B cell (primary cell): ENCODE measurements at regions not wholly inside any gene's neighbourhood (a gene's known extent, or its start where the extent isn't known, plus 50 kb on each side); places are given as distances from the start of the nearest gene placed in this dataset.
"Not testable (repeated sequence)": the region's sequence is repeated elsewhere in the genome, so short reads cannot be mapped to it uniquely, and the experiment has no call there.

Source experiments
- ATAC-seq: fragments of 200-7000 bp; cut with Tn5 transposase; one replicate; pipeline ENCODE4 v1.10.0; 2021; ENCODE audit warnings: low read depth, mild to moderate bottlenecking, moderate number of reproducible peaks, moderate library complexity
- CTCF ChIA-PET: fragments of 350-600 bp; sonication (Branson Sonifier 250); formaldehyde crosslinking; loops from one replicate; lab custom pipeline; 2021; ENCODE audit warnings: antibody characterized with exemption, inconsistent platforms; lab: Charles Lee
- POLR2A ChIA-PET: fragments of 350-600 bp; sonication (Branson Sonifier 250); formaldehyde crosslinking; loops from one replicate; lab custom pipeline; 2021; ENCODE audit warnings: antibody characterized with exemption; lab: Charles Lee
- DNase-seq: peaks from one replicate; pipeline ENCODE4 v3.0.0; 2013
- H2AFZ ChIP-seq: 2 replicates; pipeline ENCODE4 v1.6.1; 2012; ENCODE audit warnings: mild to moderate bottlenecking, low read depth, low read length; ENCODE audit not compliant: insufficient read depth, poor library complexity, severe bottlenecking
- H3K27ac ChIP-seq, 2 donors: 1 replicate in 1 of 2; 2 replicates in 1 of 2; pipeline ENCODE4 v1.5.1; 2012 to 2013; ENCODE audit warnings: low read length in 2 of 2, mild to moderate bottlenecking in 2 of 2, moderate library complexity in 1 of 2
- H3K27me3 ChIP-seq, 4 experiments: fragments of 200-600 bp in 1 of 4; sonication (generic) in 1 of 4; replicated peaks in 1 of 4; 1 replicate in 2 of 4; 2 replicates in 2 of 4; pipeline versions ENCODE4 v1.6.1 to v1.7.0; 2013 to 2016; ENCODE audit warnings: low read length in 3 of 4, mild to moderate bottlenecking in 2 of 4, mixed read lengths in 1 of 4, moderate library complexity in 1 of 4; ENCODE audit not compliant: insufficient read depth in 4 of 4, control insufficient read depth in 3 of 4; ENCODE audit errors: control extremely low read depth in 1 of 4
- H3K36me3 ChIP-seq, 2 experiments: replicated peaks in 1 of 2; 1 replicate in 1 of 2; 2 replicates in 1 of 2; pipeline versions ENCODE4 v1.6.1 to v1.7.1; 2013; ENCODE audit warnings: low read length in 1 of 2; ENCODE audit not compliant: insufficient read depth in 2 of 2, control insufficient read depth in 1 of 2; ENCODE audit errors: control extremely low read depth in 1 of 2, extremely low read depth in 1 of 2
- H3K4me1 ChIP-seq, 2 donors: fragments of 200-600 bp in 1 of 2; sonication (generic) in 1 of 2; 1 replicate in 1 of 2; 2 replicates in 1 of 2; pipeline versions ENCODE4 v1.5.1 to v1.6.1; 2013 to 2017; ENCODE audit warnings: low read length in 2 of 2; ENCODE audit not compliant: control insufficient read depth in 2 of 2, insufficient read depth in 2 of 2
- H3K4me2 ChIP-seq: replicated peaks from 2 replicates; pipeline ENCODE3; 2012; ENCODE audit warnings: mild to moderate bottlenecking, low read depth, low read length; ENCODE audit not compliant: poor library complexity, severe bottlenecking
- H3K4me3 ChIP-seq, 5 experiments: fragments of 200-600 bp in 1 of 5; sonication (generic) in 1 of 5; 1 replicate in 3 of 5; 2 replicates in 2 of 5; pipeline versions ENCODE4 v1.5.1 to v1.7.0; 2011 to 2016; ENCODE audit warnings: low read length in 4 of 5, mild to moderate bottlenecking in 4 of 5, low read depth in 2 of 5, control low read depth in 1 of 5, moderate library complexity in 1 of 5; ENCODE audit not compliant: insufficient read depth in 1 of 5; ENCODE audit errors: control extremely low read depth in 1 of 5, extremely low read depth in 1 of 5
- H3K79me2 ChIP-seq: fragments of 200-600 bp; sonication (generic); one replicate; pipeline ENCODE4 v1.6.0; 2016; ENCODE audit warnings: low read length; ENCODE audit not compliant: control insufficient read depth, insufficient read depth
- H3K9ac ChIP-seq: fragments of 200-600 bp; sonication (generic); 2 replicates; pipeline ENCODE4 v1.6.1; 2017; ENCODE audit warnings: mild to moderate bottlenecking, low read length, moderate library complexity
- H3K9me3 ChIP-seq, 3 donors: one replicate each; pipeline versions ENCODE4 v1.6.1 to v1.7.1; 2013; ENCODE audit warnings: low read length in 2 of 3; ENCODE audit not compliant: control insufficient read depth in 2 of 3, insufficient read depth in 1 of 3; ENCODE audit errors: control extremely low read depth in 1 of 3
- H4K20me1 ChIP-seq: 2 replicates; pipeline ENCODE4 v1.6.0; 2012; ENCODE audit warnings: mild to moderate bottlenecking, low read length; ENCODE audit not compliant: insufficient read depth, control insufficient read depth, poor library complexity, severe bottlenecking
- H3K27ac Mint-ChIP-seq: one replicate; pipeline ENCODE4 v1.8.0; 2021; ENCODE audit warnings: mixed read lengths
- H3K27me3 Mint-ChIP-seq: one replicate; pipeline ENCODE4 v1.8.0; 2021; ENCODE audit warnings: mixed read lengths
- H3K4me1 Mint-ChIP-seq: one replicate; pipeline ENCODE4 v1.8.0; 2021; ENCODE audit warnings: mixed read lengths
- H3K4me3 Mint-ChIP-seq: one replicate; pipeline ENCODE4 v1.8.0; 2021; ENCODE audit warnings: mixed read lengths
- H3K9me3 Mint-ChIP-seq: one replicate; pipeline ENCODE4 v1.8.0; 2022; ENCODE audit warnings: mixed read lengths; ENCODE audit not compliant: insufficient read depth
- CTCF ChIP-seq: fragments of 200-600 bp; IDR thresholded peaks from one replicate; pipeline ENCODE4 v1.8.0; 2022; ENCODE audit warnings: antibody characterized with exemption, mild to moderate bottlenecking
- EZH2 ChIP-seq: IDR thresholded peaks from 2 replicates; pipeline ENCODE4 v1.6.1; 2012; ENCODE audit warnings: borderline replicate concordance, low read depth, mild to moderate bottlenecking, moderate library complexity, low read length; ENCODE audit not compliant: insufficient read depth, poor library complexity, severe bottlenecking
- WGBS: methylation state at CpG from one replicate; pipeline ENCODE4 v1.1.5; 2013; ENCODE audit warnings: missing lambda C conversion rate; ENCODE audit not compliant: insufficient coverage; 5-methylcytosine and 5-hydroxymethylcytosine counted together
- intact Hi-C: fragments of 100-400 bp; cut with micrococcal nuclease; formaldehyde crosslinking; loops from one replicate; pipeline ENCODE4 v1.10.0; 2022

DNA sequence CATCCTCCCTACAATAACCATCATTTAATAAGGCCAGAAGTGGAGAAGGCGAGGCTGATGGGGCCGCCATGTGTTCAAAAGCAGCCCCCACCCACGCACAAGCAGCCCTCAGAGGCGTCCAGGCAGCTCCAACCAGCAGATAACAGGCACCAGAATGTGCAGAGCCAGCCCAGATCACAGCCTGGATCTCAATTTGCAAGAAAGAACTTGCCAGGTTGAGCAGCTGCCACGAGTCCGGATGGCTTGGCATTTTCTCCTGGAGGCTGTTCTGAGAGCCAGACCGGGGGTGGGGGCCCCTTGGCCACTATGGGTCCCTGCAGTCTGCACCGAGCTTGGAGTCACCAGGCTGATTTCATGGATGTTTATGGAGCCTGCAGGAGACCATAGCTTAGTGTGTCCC is 338.1 kb downstream of the PREX1 start:
- H3K27me3 Mint-ChIP-seq = peaks cover 35% of the 10 kb centered on the region

DNA sequence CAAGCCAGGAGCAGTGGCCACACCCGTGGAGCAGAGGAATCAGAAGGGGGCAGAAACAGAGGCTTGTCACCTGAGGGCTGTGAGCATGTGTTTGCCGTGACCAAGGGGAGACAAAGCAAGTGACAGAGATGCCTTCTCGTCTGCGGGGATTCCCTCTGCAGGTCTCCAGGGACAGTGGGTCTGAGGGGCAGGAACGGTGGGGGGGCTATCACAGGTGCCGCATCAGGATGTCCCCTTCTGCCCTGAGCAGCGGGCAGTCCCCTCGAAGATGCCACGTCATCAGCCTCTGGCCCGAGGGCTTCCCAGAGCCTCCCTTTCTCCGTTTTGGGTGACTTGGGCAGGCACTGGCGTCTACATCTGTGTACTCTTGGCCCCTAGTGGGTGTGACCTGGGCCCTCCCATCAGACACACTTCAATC is 338.7 kb downstream of the PREX1 start:
- Histone ChIP-seq H2AFZ (no peak overlapping the region), H3K4me2 (no peak overlapping the region), H3K4me1 (no peaks in the 10 kb centered on the region), H3K9ac (no peak overlapping the region), H3K9me3 (no peaks in the 10 kb centered on the region), H4K20me1 (no peaks in the 10 kb centered on the region), H3K27me3 (peaks cover 0 to 5% (median 0%) of the 10 kb centered on the region in 4 experiments), H3K4me3 (no peak overlapping the region), H3K27ac (no peak overlapping the region), H3K79me2 (no peaks in the 10 kb centered on the region), H3K36me3 (no peaks in the 10 kb centered on the region)
- DNase-seq = peak; percentile 59
- Mint-ChIP-seq H3K9me3 (no peaks in the 10 kb centered on the region), H3K27ac (peak overlapping the region; percentile 80), H3K4me1 (peaks cover 26% of the 10 kb centered on the region), H3K4me3 (peak overlapping the region; percentile 61), H3K27me3 (peaks cover 35% of the 10 kb centered on the region)
- CTCF ChIA-PET = no interaction called here
- 61% methylated on average over 12 of the region's 12 CpGs for WGBS
- POLR2A ChIA-PET = no interaction called here
- intact Hi-C loops = no loop called here
- peak; percentile 76 for ATAC-seq
- TF ChIP-seq CTCF = no peak
- no peak for TF ChIP-seq EZH2

More for the DNA sequence above, 338.1 kb downstream of the PREX1 start:
- Mint-ChIP-seq H3K4me3 (peak overlapping the region; percentile 61), H3K9me3 (no peaks in the 10 kb centered on the region), H3K27ac (no peak overlapping the region), H3K4me1 (peaks cover 26% of the 10 kb centered on the region)
- H4K20me1 ChIP-seq = no peaks in the 10 kb centered on the region
- H3K4me1 ChIP-seq = no peaks in the 10 kb centered on the region
- no peak overlapping the region for H3K4me2 ChIP-seq
- H3K79me2 ChIP-seq = no peaks in the 10 kb centered on the region
- ATAC-seq = no peak
- H3K27me3 ChIP-seq = peaks cover 0 to 5% (median 0%) of the 10 kb centered on the region in 4 experiments
- no peak for DNase-seq
- H3K27ac ChIP-seq = no peak overlapping the region
- no peak for TF ChIP-seq EZH2
- no peak for TF ChIP-seq CTCF
- H3K4me3 ChIP-seq = no peak overlapping the region
- CTCF ChIA-PET = no interaction called here
- no peak overlapping the region for H3K9ac ChIP-seq
- intact Hi-C loops = no loop called here
- H3K9me3 ChIP-seq = no peaks in the 10 kb centered on the region
- H3K36me3 ChIP-seq = no peaks in the 10 kb centered on the region
- H2AFZ ChIP-seq = no peak overlapping the region
- 71% methylated on average over 8 of the region's 8 CpGs for WGBS
- POLR2A ChIA-PET = interaction anchor here (0.6 kb wide), 1 partner anchor 1156 kb away, joined by 8 read pairs; no protein-coding TSS in a partner anchor

GRCh38 chr20:48488334-48489034 is 339.3 kb downstream of the PREX1 start:
- CTCF ChIA-PET, H4K20me1 ChIP-seq, H3K27me3 ChIP-seq, DNase-seq, H3K4me3 ChIP-seq, H3K4me2 ChIP-seq, H3K9ac ChIP-seq, intact Hi-C loops, H2AFZ ChIP-seq, H3K9me3 ChIP-seq, H3K9me3 Mint-ChIP-seq, H3K27ac ChIP-seq, POLR2A ChIA-PET, H3K36me3 ChIP-seq, H3K79me2 ChIP-seq, H3K4me1 ChIP-seq: not testable (repeated sequence)
- peaks cover 35% of the 10 kb centered on the region for H3K27me3 Mint-ChIP-seq
- peak overlapping the region; percentile 80 for H3K27ac Mint-ChIP-seq
- peak; percentile 69 for ATAC-seq
- H3K4me1 Mint-ChIP-seq = peaks cover 26% of the 10 kb centered on the region
- 65% methylated on average over 4 of the region's 9 CpGs for WGBS
- H3K4me3 Mint-ChIP-seq = peak overlapping the region; percentile 61
